H1 (cell line): ENCODE measurements at regions not wholly inside any gene's neighbourhood (a gene's known extent, or its start where the extent isn't known, plus 50 kb on each side); places are given as distances from the start of the nearest gene placed in this dataset.

Source experiments
- CTCF ChIA-PET: fragments of 300-600 bp; sonication (Branson Sonifier 250); formaldehyde crosslinking; loops from one replicate; lab custom pipeline; 2021; ENCODE audit not compliant: partially characterized antibody; lab: Charles Lee
- POLR2A ChIA-PET: fragments of 300-600 bp; sonication (Branson Sonifier 250); formaldehyde crosslinking; loops from one replicate; lab custom pipeline; 2021; ENCODE audit warnings: inconsistent platforms; ENCODE audit not compliant: partially characterized antibody; lab: Charles Lee
- DNase-seq, 2 experiments: peaks; one replicate each; pipeline versions ENCODE4 v3.0.0 to v3.0.0-alpha.2; 2010 to 2022; ENCODE audit warnings: low spot score in 2 of 2, low read depth in 1 of 2, mixed read lengths in 1 of 2
- FAIRE-seq: peaks from 2 replicates; lab custom pipeline; 2011; peaks lifted over from hg19 to GRCh38; lab: Jason Lieb, UNC
- H2AFZ ChIP-seq: 2 replicates; pipeline ENCODE4 v1.8.1; 2012; ENCODE audit warnings: low read length, inconsistent platforms
- H2AK5ac ChIP-seq: 2 replicates; pipeline ENCODE4 v1.6.1; 2013; ENCODE audit warnings: low read depth, low read length
- H2BK120ac ChIP-seq: replicated peaks from 2 replicates; pipeline ENCODE3; 2013; ENCODE audit warnings: low read depth, low read length, inconsistent platforms
- H2BK12ac ChIP-seq: 2 replicates; pipeline ENCODE4 v1.6.1; 2013; ENCODE audit warnings: low read depth, low read length
- H2BK15ac ChIP-seq: 2 replicates; pipeline ENCODE4 v1.6.1; 2013; ENCODE audit warnings: low read length
- H2BK20ac ChIP-seq: 2 replicates; pipeline ENCODE4 v1.6.1; 2013; ENCODE audit warnings: low read length
- H2BK5ac ChIP-seq: 2 replicates; pipeline ENCODE4 v1.6.1; 2013; ENCODE audit warnings: low read depth, low read length
- H3K14ac ChIP-seq: 2 replicates; pipeline ENCODE4 v1.6.1; 2013; ENCODE audit warnings: inconsistent platforms; ENCODE audit not compliant: insufficient read length
- H3K18ac ChIP-seq: 2 replicates; pipeline ENCODE4 v1.6.1; 2013; ENCODE audit warnings: low read length; ENCODE audit errors: extremely low read depth
- H3K23ac ChIP-seq: 2 replicates; pipeline ENCODE4 v1.6.1; 2013; ENCODE audit warnings: inconsistent platforms; ENCODE audit not compliant: insufficient read length
- H3K23me2 ChIP-seq: 2 replicates; pipeline ENCODE4 v1.6.1; 2013; ENCODE audit warnings: low read depth, low read length
- H3K27ac ChIP-seq: 2 replicates; pipeline ENCODE4 v1.6.1; 2011; ENCODE audit warnings: low read depth, low read length, inconsistent platforms
- H3K27me3 ChIP-seq, 4 experiments: replicated peaks in 1 of 4; 1 replicate in 1 of 4; 2 replicates in 3 of 4; pipeline versions ENCODE4 v1.6.1 to v1.8.1; 2011 to 2013; ENCODE audit warnings: low read length in 3 of 4, mild to moderate bottlenecking in 3 of 4, inconsistent platforms in 2 of 4, mixed read lengths in 2 of 4, moderate library complexity in 1 of 4; ENCODE audit not compliant: control insufficient read depth in 3 of 4, insufficient read depth in 3 of 4; ENCODE audit errors: extremely low read depth in 1 of 4
- H3K36me3 ChIP-seq, 4 experiments: 2 replicates each; pipeline versions ENCODE4 v1.6.1 to v1.8.1; 2011 to 2013; ENCODE audit warnings: mild to moderate bottlenecking in 4 of 4, low read length in 3 of 4, moderate library complexity in 2 of 4, control low read depth in 1 of 4, inconsistent platforms in 1 of 4; ENCODE audit not compliant: insufficient read depth in 4 of 4, control insufficient read depth in 2 of 4
- H3K4ac ChIP-seq: replicated peaks from 2 replicates; pipeline ENCODE3; 2013; ENCODE audit warnings: low read length, low read depth, mixed read lengths, inconsistent platforms; ENCODE audit not compliant: insufficient read length
- H3K4me1 ChIP-seq, 4 experiments: replicated peaks in 1 of 4; 1 replicate in 1 of 4; 2 replicates in 3 of 4; pipeline versions ENCODE4 v1.6.1 to v1.8.1; 2011 to 2013; ENCODE audit warnings: low read length in 3 of 4, inconsistent platforms in 2 of 4, mixed read lengths in 1 of 4; ENCODE audit not compliant: insufficient read depth in 4 of 4, control insufficient read depth in 3 of 4
- H3K4me2 ChIP-seq, 2 experiments: 2 replicates each; pipeline versions ENCODE4 v1.6.1 to v1.8.1; 2011 to 2013; ENCODE audit warnings: low read depth in 2 of 2, low read length in 2 of 2, control low read depth in 1 of 2, inconsistent platforms in 1 of 2, mild to moderate bottlenecking in 1 of 2; ENCODE audit not compliant: insufficient read depth in 1 of 2
- H3K4me3 ChIP-seq, 4 experiments: fragments of 200-600, 300-600 bp in 1 of 4; sonication (generic), shearing (Covaris generic), sonication (Bioruptor Twin) in 1 of 4; 2 replicates each; pipeline versions ENCODE4 v1.5.1 to v1.8.1; 2011 to 2016; ENCODE audit warnings: low read length in 4 of 4, low read depth in 3 of 4, control low read depth in 2 of 4, inconsistent platforms in 2 of 4, mild to moderate bottlenecking in 2 of 4, mixed read lengths in 1 of 4, moderate library complexity in 1 of 4; ENCODE audit not compliant: insufficient read depth in 2 of 4; ENCODE audit errors: extremely low read depth in 1 of 4
- H3K56ac ChIP-seq: replicated peaks from 2 replicates; pipeline ENCODE3; 2013; ENCODE audit warnings: low read depth, mild to moderate bottlenecking, mixed read lengths, low read length, inconsistent platforms; ENCODE audit not compliant: insufficient read length
- H3K79me1 ChIP-seq: 2 replicates; pipeline ENCODE4 v1.6.1; 2013; ENCODE audit warnings: low read depth, low read length, control low read depth
- H3K79me2 ChIP-seq, 2 experiments: 2 replicates each; pipeline versions ENCODE4 v1.6.1 to v1.8.1; 2012 to 2013; ENCODE audit warnings: low read length in 2 of 2, mild to moderate bottlenecking in 2 of 2, inconsistent platforms in 1 of 2; ENCODE audit not compliant: insufficient read depth in 2 of 2, control insufficient read depth in 1 of 2
- H3K9ac ChIP-seq, 4 experiments: replicated peaks in 1 of 4; 1 replicate in 1 of 4; 2 replicates in 3 of 4; pipeline versions ENCODE4 v1.6.1 to v1.8.1; 2011 to 2013; ENCODE audit warnings: low read depth in 3 of 4, low read length in 3 of 4, control low read depth in 2 of 4, mild to moderate bottlenecking in 2 of 4, moderate library complexity in 2 of 4, inconsistent platforms in 1 of 4; ENCODE audit errors: extremely low read depth in 1 of 4
- H3K9me3 ChIP-seq, 2 experiments: 2 replicates each; pipeline versions ENCODE4 v1.6.1 to v1.8.1; 2012 to 2013; ENCODE audit warnings: mild to moderate bottlenecking in 2 of 2, moderate library complexity in 2 of 2, control low read depth in 1 of 2, inconsistent platforms in 1 of 2, low read depth in 1 of 2, low read length in 1 of 2, mixed read lengths in 1 of 2; ENCODE audit not compliant: insufficient read depth in 2 of 2
- H4K20me1 ChIP-seq, 2 experiments: replicated peaks in 1 of 2; 2 replicates each; pipeline versions ENCODE3 to v1.8.1; 2011 to 2013; ENCODE audit warnings: inconsistent platforms in 2 of 2, low read length in 2 of 2, mild to moderate bottlenecking in 1 of 2; ENCODE audit not compliant: insufficient read depth in 2 of 2, control insufficient read depth in 1 of 2
- H4K5ac ChIP-seq: 2 replicates; pipeline ENCODE4 v1.6.1; 2013; ENCODE audit warnings: low read length, low read depth, mixed read lengths, inconsistent platforms; ENCODE audit not compliant: insufficient read length
- H4K8ac ChIP-seq: 2 replicates; pipeline ENCODE4 v1.8.0; 2013; ENCODE audit warnings: mild to moderate bottlenecking, moderate library complexity, low read length, inconsistent platforms; ENCODE audit not compliant: insufficient read depth; ENCODE audit errors: extremely low read depth
- H4K91ac ChIP-seq: replicated peaks from 2 replicates; pipeline ENCODE3; 2013; ENCODE audit warnings: low read length, mixed read lengths, inconsistent platforms; ENCODE audit not compliant: insufficient read length
- CEBPB ChIP-seq: IDR thresholded peaks from 2 replicates; pipeline ENCODE4 v1.6.1; 2012; ENCODE audit warnings: low read depth, low read length
- EP300 ChIP-seq, 2 experiments: IDR thresholded peaks; 1 replicate in 1 of 2; 2 replicates in 1 of 2; pipeline ENCODE4 v1.6.1; 2011 to 2012; ENCODE audit warnings: low read depth in 2 of 2, low read length in 2 of 2, mild to moderate bottlenecking in 2 of 2, borderline replicate concordance in 1 of 2, inconsistent platforms in 1 of 2, moderate library complexity in 1 of 2
- EZH2 ChIP-seq: fragments of 200-600 bp; sonication (generic); IDR thresholded peaks from 2 replicates; pipeline ENCODE4 v1.7.1; 2012; ENCODE audit warnings: low read depth, mild to moderate bottlenecking, moderate library complexity, low read length, inconsistent platforms; ENCODE audit not compliant: severe bottlenecking
- NRF1 ChIP-seq: IDR thresholded peaks from 2 replicates; pipeline ENCODE4 v1.6.1; 2011; ENCODE audit warnings: mild to moderate bottlenecking, low read depth, low read length, improper control_type of control experiment
- SP4 ChIP-seq: IDR thresholded peaks from 2 replicates; pipeline ENCODE4 v1.6.1; 2012; ENCODE audit warnings: low read length, inconsistent platforms
- TAF7 ChIP-seq: optimal IDR thresholded peaks from 2 replicates; pipeline ENCODE3; 2011; ENCODE audit warnings: low read depth, mild to moderate bottlenecking, inconsistent platforms, low read length, moderate library complexity, borderline replicate concordance
- TEAD4 ChIP-seq: IDR thresholded peaks from 2 replicates; pipeline ENCODE4 v1.6.1; 2012; ENCODE audit warnings: low read depth, low read length, inconsistent platforms, mixed read lengths
- ZNF274 ChIP-seq: IDR thresholded peaks from 2 replicates; pipeline ENCODE4 v1.7.0; 2012; ENCODE audit warnings: low read length, borderline replicate concordance; ENCODE audit errors: extremely low read depth
- TF ChIP-seq, protein P1 (sequence below): IDR thresholded peaks from 2 replicates; pipeline ENCODE4 v1.6.1; 2011; ENCODE audit warnings: low read length, improper control_type of control experiment
- TF ChIP-seq, protein P2 (sequence below), 3 experiments: IDR thresholded peaks; 1 replicate in 2 of 3; 2 replicates in 1 of 3; pipeline versions ENCODE4 v1.5.1 to v1.6.1; 2011; ENCODE audit warnings: low read length in 3 of 3, mild to moderate bottlenecking in 3 of 3, inconsistent platforms in 2 of 3, low read depth in 1 of 3, moderate library complexity in 1 of 3; ENCODE audit not compliant: insufficient read depth in 1 of 3; ENCODE audit errors: control extremely low read depth in 1 of 3

DNA sequence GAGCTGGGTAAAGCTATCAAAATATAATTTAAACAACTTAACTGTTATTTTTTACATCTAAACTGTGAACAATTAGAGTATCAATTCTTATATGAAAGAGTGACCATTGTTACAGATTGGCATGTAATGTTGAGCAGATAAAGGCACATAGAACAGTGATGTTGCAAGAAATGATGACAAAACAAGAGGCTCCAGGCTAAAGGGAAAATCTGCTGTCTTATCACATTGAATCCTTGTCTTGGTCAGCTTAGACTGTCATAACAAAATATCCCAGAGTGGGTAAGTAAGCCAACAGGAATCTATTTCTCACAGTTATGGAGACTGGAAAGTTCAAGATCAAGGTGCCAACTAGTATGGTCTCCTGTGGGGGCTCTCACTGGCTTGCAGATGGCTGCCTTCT, 154.1 kb upstream of the PPP3CA start:
- H3K4ac ChIP-seq = no peak overlapping the region
- POLR2A ChIA-PET = no interaction called here
- H3K79me2 ChIP-seq = no peaks in the 10 kb centered on the region
- H2AFZ ChIP-seq = no peak overlapping the region
- H3K27ac ChIP-seq = no peak overlapping the region
- no peaks in the 10 kb centered on the region for H3K4me1 ChIP-seq
- H3K27me3 ChIP-seq = no peaks in the 10 kb centered on the region
- TF ChIP-seq, protein P1, sequence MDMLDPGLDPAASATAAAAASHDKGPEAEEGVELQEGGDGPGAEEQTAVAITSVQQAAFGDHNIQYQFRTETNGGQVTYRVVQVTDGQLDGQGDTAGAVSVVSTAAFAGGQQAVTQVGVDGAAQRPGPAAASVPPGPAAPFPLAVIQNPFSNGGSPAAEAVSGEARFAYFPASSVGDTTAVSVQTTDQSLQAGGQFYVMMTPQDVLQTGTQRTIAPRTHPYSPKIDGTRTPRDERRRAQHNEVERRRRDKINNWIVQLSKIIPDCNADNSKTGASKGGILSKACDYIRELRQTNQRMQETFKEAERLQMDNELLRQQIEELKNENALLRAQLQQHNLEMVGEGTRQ = no peak
- no peak for TF ChIP-seq TEAD4
- no peak for TF ChIP-seq SP4
- TF ChIP-seq NRF1 = no peak
- TF ChIP-seq EZH2 = no peak
- TF ChIP-seq CEBPB = no peak
- TF ChIP-seq, protein P2, sequence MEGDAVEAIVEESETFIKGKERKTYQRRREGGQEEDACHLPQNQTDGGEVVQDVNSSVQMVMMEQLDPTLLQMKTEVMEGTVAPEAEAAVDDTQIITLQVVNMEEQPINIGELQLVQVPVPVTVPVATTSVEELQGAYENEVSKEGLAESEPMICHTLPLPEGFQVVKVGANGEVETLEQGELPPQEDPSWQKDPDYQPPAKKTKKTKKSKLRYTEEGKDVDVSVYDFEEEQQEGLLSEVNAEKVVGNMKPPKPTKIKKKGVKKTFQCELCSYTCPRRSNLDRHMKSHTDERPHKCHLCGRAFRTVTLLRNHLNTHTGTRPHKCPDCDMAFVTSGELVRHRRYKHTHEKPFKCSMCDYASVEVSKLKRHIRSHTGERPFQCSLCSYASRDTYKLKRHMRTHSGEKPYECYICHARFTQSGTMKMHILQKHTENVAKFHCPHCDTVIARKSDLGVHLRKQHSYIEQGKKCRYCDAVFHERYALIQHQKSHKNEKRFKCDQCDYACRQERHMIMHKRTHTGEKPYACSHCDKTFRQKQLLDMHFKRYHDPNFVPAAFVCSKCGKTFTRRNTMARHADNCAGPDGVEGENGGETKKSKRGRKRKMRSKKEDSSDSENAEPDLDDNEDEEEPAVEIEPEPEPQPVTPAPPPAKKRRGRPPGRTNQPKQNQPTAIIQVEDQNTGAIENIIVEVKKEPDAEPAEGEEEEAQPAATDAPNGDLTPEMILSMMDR (IDR thresholded peaks at IDR 0.05; ENCODE audit: control extremely low read depth in 1 of 3, insufficient read depth in 1 of 3, low read depth in 1 of 3, low read length in 3 of 3) = no peak
- TF ChIP-seq EP300 (IDR thresholded peaks at IDR 0.05; ENCODE audit: borderline replicate concordance in 1 of 2, low read depth in 2 of 2, low read length in 2 of 2) = no peak
- no peak for TF ChIP-seq TAF7
- TF ChIP-seq ZNF274 = no peak
- no peak overlapping the region for H2BK20ac ChIP-seq
- no peak overlapping the region for H2AK5ac ChIP-seq
- no peak overlapping the region for H2BK120ac ChIP-seq
- H3K79me1 ChIP-seq = no peaks in the 10 kb centered on the region
- H3K9ac ChIP-seq = no peak overlapping the region
- no peak overlapping the region for H3K4me2 ChIP-seq
- H4K8ac ChIP-seq = no peak overlapping the region
- no peak overlapping the region for H3K56ac ChIP-seq
- CTCF ChIA-PET = no interaction called here
- no peak overlapping the region for H2BK12ac ChIP-seq
- no peaks in the 10 kb centered on the region for H4K20me1 ChIP-seq
- H3K18ac ChIP-seq = no peak overlapping the region
- no peaks in the 10 kb centered on the region for H3K9me3 ChIP-seq
- no peak overlapping the region for H2BK15ac ChIP-seq
- H4K5ac ChIP-seq = no peak overlapping the region
- no peak overlapping the region for H4K91ac ChIP-seq
- H3K4me3 ChIP-seq = no peak overlapping the region
- no peaks in the 10 kb centered on the region for H3K36me3 ChIP-seq
- H3K14ac ChIP-seq = no peak overlapping the region
- DNase-seq (no peak), FAIRE-seq (no peak)
- no peak overlapping the region for H2BK5ac ChIP-seq
- H3K23ac ChIP-seq = no peak overlapping the region
- H3K23me2 ChIP-seq = no peaks in the 10 kb centered on the region; the same call in 1 of the 2 replicates
